HepG2 (cell line): ENCODE measurements at regions not wholly inside any gene's neighbourhood (a gene's known extent, or its start where the extent isn't known, plus 50 kb on each side); places are given as distances from the start of the nearest gene placed in this dataset.

ENCODE experiments used
- ATAC-seq: fragments of 200-7000 bp; cut with Tn5 transposase; 3 replicates; pipeline ENCODE4 v1.9.1; 2020; ENCODE audit warnings: mild to moderate bottlenecking, moderate library complexity
- BruUV-seq: library from RNA; stranded (reverse); fragments of 400-500 nt; replicated peaks from 2 replicates; lab custom pipeline; 2021; lab: Mats Ljungman, UMichigan
- CTCF ChIA-PET: fragments of 300-600 bp; formaldehyde crosslinking; extraction: SDS; loops from one replicate; lab custom pipeline; 2021; ENCODE audit warnings: low total read pairs, inconsistent platforms, low intra/inter-chr PET ratio; lab: Yijun Ruan, JAX
- POLR2A ChIA-PET: fragments of 350-600 bp; sonication (Branson Sonifier 250); formaldehyde crosslinking; loops from one replicate; lab custom pipeline; 2020; ENCODE audit warnings: antibody characterized with exemption, inconsistent platforms; lab: Yijun Ruan, JAX
- DNase-seq: peaks from one replicate; pipeline ENCODE4 v3.0.0-alpha.2; 2015; ENCODE audit warnings: low spot score
- FAIRE-seq: peaks from 3 replicates; lab custom pipeline; 2011; peaks lifted over from hg19 to GRCh38; lab: Jason Lieb, UNC
- H2AFZ ChIP-seq: one replicate; pipeline ENCODE4 v1.6.1; 2011; ENCODE audit warnings: low read length, inconsistent platforms
- H3K27ac ChIP-seq: fragments of 300-600 bp; 3 replicates; pipeline ENCODE4 v1.8.0; 2011; ENCODE audit warnings: mixed run types, mild to moderate bottlenecking, mixed read lengths, low read length, inconsistent platforms; ENCODE audit not compliant: insufficient read depth; ENCODE audit errors: extremely low read length
- H3K27me3 ChIP-seq, 2 experiments: fragments of 200-600 bp in 1 of 2; 2 replicates in 1 of 2; 3 replicates in 1 of 2; pipeline versions ENCODE4 v1.6.0 to v1.8.0; 2011; ENCODE audit warnings: low read length in 2 of 2, mild to moderate bottlenecking in 2 of 2, moderate library complexity in 2 of 2, inconsistent platforms in 1 of 2; ENCODE audit not compliant: insufficient read depth in 2 of 2, control insufficient read depth in 1 of 2
- H3K36me3 ChIP-seq, 2 experiments: fragments of 200-600 bp in 1 of 2; replicated peaks in 1 of 2; 2 replicates in 1 of 2; 3 replicates in 1 of 2; pipeline versions ENCODE4 v1.5.1 to v1.8.0; 2011; ENCODE audit warnings: low read length in 2 of 2, inconsistent platforms in 1 of 2; ENCODE audit not compliant: insufficient read depth in 2 of 2, control insufficient read depth in 1 of 2
- H3K4me1 ChIP-seq: 2 replicates; pipeline ENCODE4 v1.5.1; 2012; ENCODE audit warnings: low read length, inconsistent platforms; ENCODE audit not compliant: insufficient read depth
- H3K4me2 ChIP-seq: 2 replicates; pipeline ENCODE4 v1.6.0; 2011; ENCODE audit warnings: low read depth, low read length, inconsistent platforms
- H3K4me3 ChIP-seq, 3 experiments: fragments of 200-600 bp in 1 of 3; sonication (generic), shearing (Covaris generic) in 1 of 3; replicated peaks in 1 of 3; 2 replicates each; pipeline ENCODE4 v1.5.1; 2011 to 2016; ENCODE audit warnings: low read length in 3 of 3, inconsistent platforms in 2 of 3, low read depth in 2 of 3, mild to moderate bottlenecking in 2 of 3, control low read depth in 1 of 3, mixed read lengths in 1 of 3; ENCODE audit not compliant: insufficient read depth in 1 of 3
- H3K79me2 ChIP-seq: one replicate; pipeline ENCODE4 v1.6.1; 2011; ENCODE audit warnings: low read length, inconsistent platforms; ENCODE audit not compliant: insufficient read depth
- H3K9ac ChIP-seq: 2 replicates; pipeline ENCODE4 v1.6.0; 2011; ENCODE audit warnings: mild to moderate bottlenecking, low read depth, low read length, inconsistent platforms; ENCODE audit not compliant: insufficient read depth
- H3K9me3 ChIP-seq: 2 replicates; pipeline ENCODE4 v1.5.1; 2012; ENCODE audit warnings: mild to moderate bottlenecking, low read length
- H4K20me1 ChIP-seq: 2 replicates; pipeline ENCODE4 v1.6.0; 2011; ENCODE audit warnings: inconsistent platforms, mild to moderate bottlenecking, low read length, moderate library complexity; ENCODE audit not compliant: insufficient read depth
- DMAP1 ChIP-seq: IDR thresholded peaks from 2 replicates; pipeline ENCODE4 v1.6.1; 2016
- ELF4 ChIP-seq: sonication (generic); formaldehyde crosslinking; IDR thresholded peaks from 2 replicates; pipeline ENCODE4 v1.5.0; 2020; ENCODE audit warnings: missing genetic modification reagents, mild to moderate bottlenecking, moderate library complexity, borderline replicate concordance
- GATA4 ChIP-seq: sonication (generic); IDR thresholded peaks from 2 replicates; pipeline ENCODE4 v1.6.1; 2016; ENCODE audit warnings: antibody characterized with exemption, low read depth, borderline replicate concordance
- HIVEP1 ChIP-seq: sonication (generic); formaldehyde crosslinking; IDR thresholded peaks from 2 replicates; pipeline ENCODE4 v1.4.0; 2020; ENCODE audit warnings: mild to moderate bottlenecking, missing genetic modification reagents
- ISX ChIP-seq: sonication (generic); formaldehyde crosslinking; conservative IDR thresholded peaks from 2 replicates; pipeline ENCODE4 v1.5.0; 2020; ENCODE audit warnings: missing genetic modification reagents
- JUNB ChIP-seq: sonication (generic); formaldehyde crosslinking; IDR thresholded peaks from 2 replicates; pipeline ENCODE4 v1.8.0; 2022; ENCODE audit warnings: missing genetic modification reagents, mild to moderate bottlenecking, borderline replicate concordance
- MED13 ChIP-seq: sonication (generic); formaldehyde crosslinking; IDR thresholded peaks from 2 replicates; pipeline ENCODE4 v1.5.0; 2020; ENCODE audit warnings: missing genetic modification reagents
- PTBP1 ChIP-seq: fragments of 200-400 bp; formaldehyde crosslinking; IDR thresholded peaks from 2 replicates; pipeline ENCODE4 v1.6.1; 2018; ENCODE audit warnings: low read length, low read depth; ENCODE audit not compliant: poor library complexity, severe bottlenecking
- REL ChIP-seq: sonication (generic); formaldehyde crosslinking; conservative IDR thresholded peaks from 2 replicates; pipeline ENCODE4 v1.8.0; 2022; ENCODE audit warnings: mild to moderate bottlenecking, missing genetic modification reagents, moderate library complexity
- ZBTB7B ChIP-seq: sonication (generic); formaldehyde crosslinking; IDR thresholded peaks from 2 replicates; pipeline ENCODE4 v1.4.0; 2020; ENCODE audit warnings: missing genetic modification reagents
- ZMYM4 ChIP-seq: sonication (generic); formaldehyde crosslinking; IDR thresholded peaks from 2 replicates; pipeline ENCODE4 v1.8.1; 2023; ENCODE audit warnings: mild to moderate bottlenecking, missing genetic modification reagents
- ZNF230 ChIP-seq: sonication (generic); formaldehyde crosslinking; IDR thresholded peaks from 2 replicates; pipeline ENCODE4 v1.4.0; 2020; ENCODE audit warnings: mild to moderate bottlenecking, missing genetic modification reagents
- ZNF546 ChIP-seq: sonication (generic); formaldehyde crosslinking; conservative IDR thresholded peaks from 2 replicates; pipeline ENCODE4 v1.8.1; 2023; ENCODE audit warnings: mild to moderate bottlenecking, missing genetic modification reagents
- WGBS: methylation state at CpG from one replicate; pipeline ENCODE4 v1.1.6; 2017; ENCODE audit warnings: low lambda C conversion rate; 5-methylcytosine and 5-hydroxymethylcytosine counted together
- in situ Hi-C: cut with HindIII; loops from 2 replicates; pipeline ENCODE4 v1.10.0; 2017; ENCODE audit warnings: low pct_unique_long_range_greater_than_20kb; ENCODE audit not compliant: extremely low pct_ligation_motif_present
- intact Hi-C: fragments of 100-400 bp; cut with micrococcal nuclease; formaldehyde crosslinking; loops from one replicate; pipeline ENCODE4 v1.10.0; 2022; ENCODE audit not compliant: unreplicated experiment
- TF ChIP-seq, protein P1 (sequence below): sonication (generic); formaldehyde crosslinking; IDR thresholded peaks from 2 replicates; pipeline ENCODE4 v1.8.0; 2023; ENCODE audit warnings: mild to moderate bottlenecking, missing genetic modification reagents
- TF ChIP-seq, protein P2 (sequence below): sonication (generic); formaldehyde crosslinking; conservative IDR thresholded peaks from 2 replicates; pipeline ENCODE4 v1.4.0; 2020; ENCODE audit warnings: missing genetic modification reagents
- TF ChIP-seq, protein P3 (sequence below): IDR thresholded peaks from 2 replicates; pipeline ENCODE4 v1.6.1; 2012; ENCODE audit warnings: inconsistent platforms
- TF ChIP-seq, protein P4 (sequence below): sonication (generic); formaldehyde crosslinking; IDR thresholded peaks from 2 replicates; pipeline ENCODE4 v1.4.0; 2020; ENCODE audit warnings: missing genetic modification reagents, mild to moderate bottlenecking, borderline replicate concordance
- TF ChIP-seq, protein P5 (sequence below): sonication (generic); formaldehyde crosslinking; IDR thresholded peaks from 2 replicates; pipeline ENCODE4 v1.5.0; 2020; ENCODE audit warnings: missing genetic modification reagents, mild to moderate bottlenecking, borderline replicate concordance

DNA sequence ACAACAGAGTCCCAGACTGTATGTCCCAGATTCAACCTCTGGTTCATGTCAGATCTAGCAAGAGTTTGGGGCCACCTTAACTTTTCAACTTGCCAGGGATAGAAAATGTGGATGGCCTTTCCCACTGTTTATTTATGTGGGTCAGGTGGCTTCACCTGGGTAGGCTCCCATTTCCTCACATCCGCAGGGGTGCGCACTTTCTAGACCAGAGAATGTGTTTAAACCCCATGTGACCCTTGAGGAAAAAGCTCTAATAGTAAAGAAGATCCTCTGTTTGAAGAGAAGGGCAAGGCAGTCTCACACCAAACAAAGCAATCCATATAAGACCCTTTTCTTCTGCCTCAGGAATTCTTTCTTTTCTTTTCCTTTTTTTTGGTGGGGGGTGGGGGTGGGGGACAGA, 167.2 kb upstream of the TSC22D2 start:
- Histone ChIP-seq H3K27me3 (no peaks in the 10 kb centered on the region; a peak in 1 of 5 replicates), H2AFZ (no peak overlapping the region), H3K27ac (no peak overlapping the region), H3K4me1 (0 out of 2 replicates have a peak, but pooled peaks cover 4% of the 10 kb centered on the region), H3K36me3 (no peaks in the 10 kb centered on the region), H3K4me3 (no peak overlapping the region), H3K79me2 (no peaks in the 10 kb centered on the region), H4K20me1 (no peaks in the 10 kb centered on the region), H3K9me3 (no peaks in the 10 kb centered on the region), H3K4me2 (no peak overlapping the region), H3K9ac (no peak overlapping the region)
- WGBS = 90% methylated on average over 2 of the region's 2 CpGs
- no peak for FAIRE-seq
- ChIA-PET POLR2A (no interaction called here), CTCF (no interaction called here)
- TF ChIP-seq DMAP1 (CRISPR knock-in tag) = no peak
- TF ChIP-seq, protein P1, sequence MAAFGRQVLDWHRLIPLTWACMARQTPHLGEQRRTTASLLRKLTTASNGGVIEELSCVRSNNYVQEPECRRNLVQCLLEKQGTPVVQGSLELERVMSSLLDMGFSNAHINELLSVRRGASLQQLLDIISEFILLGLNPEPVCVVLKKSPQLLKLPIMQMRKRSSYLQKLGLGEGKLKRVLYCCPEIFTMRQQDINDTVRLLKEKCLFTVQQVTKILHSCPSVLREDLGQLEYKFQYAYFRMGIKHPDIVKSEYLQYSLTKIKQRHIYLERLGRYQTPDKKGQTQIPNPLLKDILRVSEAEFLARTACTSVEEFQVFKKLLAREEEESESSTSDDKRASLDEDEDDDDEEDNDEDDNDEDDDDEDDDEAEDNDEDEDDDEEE (CRISPR knock-in tag) = no peak
- TF ChIP-seq ISX (CRISPR knock-in tag) = no peak
- no peak for TF ChIP-seq HIVEP1 (CRISPR knock-in tag)
- no peak for TF ChIP-seq ZNF230
- no peak for TF ChIP-seq JUNB (CRISPR knock-in tag)
- TF ChIP-seq REL = no peak
- TF ChIP-seq ZBTB7B (CRISPR knock-in tag) = no peak
- TF ChIP-seq, protein P2, sequence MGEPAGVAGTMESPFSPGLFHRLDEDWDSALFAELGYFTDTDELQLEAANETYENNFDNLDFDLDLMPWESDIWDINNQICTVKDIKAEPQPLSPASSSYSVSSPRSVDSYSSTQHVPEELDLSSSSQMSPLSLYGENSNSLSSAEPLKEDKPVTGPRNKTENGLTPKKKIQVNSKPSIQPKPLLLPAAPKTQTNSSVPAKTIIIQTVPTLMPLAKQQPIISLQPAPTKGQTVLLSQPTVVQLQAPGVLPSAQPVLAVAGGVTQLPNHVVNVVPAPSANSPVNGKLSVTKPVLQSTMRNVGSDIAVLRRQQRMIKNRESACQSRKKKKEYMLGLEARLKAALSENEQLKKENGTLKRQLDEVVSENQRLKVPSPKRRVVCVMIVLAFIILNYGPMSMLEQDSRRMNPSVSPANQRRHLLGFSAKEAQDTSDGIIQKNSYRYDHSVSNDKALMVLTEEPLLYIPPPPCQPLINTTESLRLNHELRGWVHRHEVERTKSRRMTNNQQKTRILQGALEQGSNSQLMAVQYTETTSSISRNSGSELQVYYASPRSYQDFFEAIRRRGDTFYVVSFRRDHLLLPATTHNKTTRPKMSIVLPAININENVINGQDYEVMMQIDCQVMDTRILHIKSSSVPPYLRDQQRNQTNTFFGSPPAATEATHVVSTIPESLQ = no peak
- no peak for TF ChIP-seq ELF4 (CRISPR knock-in tag)
- TF ChIP-seq GATA4 = no peak
- TF ChIP-seq, protein P3, sequence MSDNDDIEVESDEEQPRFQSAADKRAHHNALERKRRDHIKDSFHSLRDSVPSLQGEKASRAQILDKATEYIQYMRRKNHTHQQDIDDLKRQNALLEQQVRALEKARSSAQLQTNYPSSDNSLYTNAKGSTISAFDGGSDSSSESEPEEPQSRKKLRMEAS = no peak
- no peak for TF ChIP-seq PTBP1
- TF ChIP-seq, protein P4, sequence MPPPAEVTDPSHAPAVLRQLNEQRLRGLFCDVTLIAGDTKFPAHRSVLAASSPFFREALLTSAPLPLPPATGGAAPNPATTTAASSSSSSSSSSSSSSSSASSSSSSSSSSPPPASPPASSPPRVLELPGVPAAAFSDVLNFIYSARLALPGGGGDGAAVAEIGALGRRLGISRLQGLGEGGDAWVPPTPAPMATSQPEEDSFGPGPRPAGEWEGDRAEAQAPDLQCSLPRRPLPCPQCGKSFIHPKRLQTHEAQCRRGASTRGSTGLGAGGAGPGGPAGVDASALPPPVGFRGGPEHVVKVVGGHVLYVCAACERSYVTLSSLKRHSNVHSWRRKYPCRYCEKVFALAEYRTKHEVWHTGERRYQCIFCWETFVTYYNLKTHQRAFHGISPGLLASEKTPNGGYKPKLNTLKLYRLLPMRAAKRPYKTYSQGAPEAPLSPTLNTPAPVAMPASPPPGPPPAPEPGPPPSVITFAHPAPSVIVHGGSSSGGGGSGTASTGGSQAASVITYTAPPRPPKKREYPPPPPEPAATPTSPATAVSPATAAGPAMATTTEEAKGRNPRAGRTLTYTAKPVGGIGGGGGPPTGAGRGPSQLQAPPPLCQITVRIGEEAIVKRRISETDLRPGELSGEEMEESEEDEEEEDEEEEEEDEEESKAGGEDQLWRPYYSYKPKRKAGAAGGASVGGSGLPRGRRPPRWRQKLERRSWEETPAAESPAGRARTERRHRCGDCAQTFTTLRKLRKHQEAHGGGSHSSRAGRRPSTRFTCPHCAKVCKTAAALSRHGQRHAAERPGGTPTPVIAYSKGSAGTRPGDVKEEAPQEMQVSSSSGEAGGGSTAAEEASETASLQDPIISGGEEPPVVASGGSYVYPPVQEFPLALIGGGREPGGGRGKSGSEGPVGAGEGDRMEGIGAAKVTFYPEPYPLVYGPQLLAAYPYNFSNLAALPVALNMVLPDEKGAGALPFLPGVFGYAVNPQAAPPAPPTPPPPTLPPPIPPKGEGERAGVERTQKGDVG (CRISPR knock-in tag) = no peak
- TF ChIP-seq, protein P5, sequence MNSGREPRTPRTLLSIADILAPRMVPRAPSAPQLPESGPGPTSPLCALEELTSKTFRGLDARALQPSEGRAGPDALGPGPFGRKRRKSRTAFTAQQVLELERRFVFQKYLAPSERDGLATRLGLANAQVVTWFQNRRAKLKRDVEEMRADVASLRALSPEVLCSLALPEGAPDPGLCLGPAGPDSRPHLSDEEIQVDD (CRISPR knock-in tag) = no peak
- no peak for TF ChIP-seq ZNF546 (CRISPR knock-in tag)
- TF ChIP-seq ZMYM4 (CRISPR knock-in tag) = no peak
- no peak for TF ChIP-seq MED13 (CRISPR knock-in tag)
- no TSS peak for BruUV-seq
- in situ Hi-C loops = no loop called here
- no peak for DNase-seq
- ATAC-seq = no peak
- intact Hi-C loops = no loop called here
